HepG2 (cell line): ENCODE measurements at regions not wholly inside any gene's neighbourhood (a gene's known extent, or its start where the extent isn't known, plus 50 kb on each side); places are given as distances from the start of the nearest gene placed in this dataset.

ENCODE experiments used
- ARID4A ChIP-seq: sonication (generic); formaldehyde crosslinking; IDR thresholded peaks from 2 replicates; pipeline ENCODE4 v1.5.0; 2020; ENCODE audit warnings: mild to moderate bottlenecking, missing genetic modification reagents, borderline replicate concordance
- FOXK1 ChIP-seq: sonication (generic); formaldehyde crosslinking; IDR thresholded peaks from 2 replicates; pipeline ENCODE4 v1.4.0; 2020; ENCODE audit warnings: low read depth, missing genetic modification reagents, borderline replicate concordance
- HOXA7 ChIP-seq: sonication (generic); formaldehyde crosslinking; IDR thresholded peaks from 2 replicates; pipeline ENCODE4 v1.8.1; 2022; ENCODE audit warnings: mild to moderate bottlenecking, missing genetic modification reagents, moderate library complexity
- PBX2 ChIP-seq: IDR thresholded peaks from 2 replicates; pipeline ENCODE4 v1.6.1; 2016; ENCODE audit warnings: control low read depth
- SATB2 ChIP-seq: sonication (generic); formaldehyde crosslinking; IDR thresholded peaks from 2 replicates; pipeline ENCODE4 v1.5.0; 2020; ENCODE audit warnings: missing genetic modification reagents
- TERF1 ChIP-seq: sonication (generic); formaldehyde crosslinking; IDR thresholded peaks from 2 replicates; pipeline ENCODE4 v1.8.0; 2022; ENCODE audit warnings: mild to moderate bottlenecking, missing genetic modification reagents, moderate library complexity
- YEATS4 ChIP-seq: sonication (generic); formaldehyde crosslinking; IDR thresholded peaks from 2 replicates; pipeline ENCODE4 v1.4.0; 2020; ENCODE audit warnings: missing genetic modification reagents, borderline replicate concordance
- ZFP90 ChIP-seq: sonication (generic); formaldehyde crosslinking; IDR thresholded peaks from 2 replicates; pipeline ENCODE4 v1.8.0; 2022; ENCODE audit warnings: missing genetic modification reagents, mild to moderate bottlenecking, inconsistent platforms, borderline replicate concordance
- ZNF317 ChIP-seq: sonication (generic); formaldehyde crosslinking; IDR thresholded peaks from 2 replicates; pipeline ENCODE4 v1.5.0; 2020; ENCODE audit warnings: mild to moderate bottlenecking, missing genetic modification reagents
- ZNF34 ChIP-seq: sonication (generic); formaldehyde crosslinking; IDR thresholded peaks from 2 replicates; pipeline ENCODE4 v1.4.0; 2020; ENCODE audit warnings: mild to moderate bottlenecking, missing genetic modification reagents, borderline replicate concordance
- ZNF496 ChIP-seq: sonication (generic); formaldehyde crosslinking; IDR thresholded peaks from 2 replicates; pipeline ENCODE4 v1.8.1; 2023; ENCODE audit warnings: mild to moderate bottlenecking, moderate library complexity, missing genetic modification reagents; ENCODE audit not compliant: insufficient replicate concordance
- ZNF510 ChIP-seq: sonication (generic); formaldehyde crosslinking; IDR thresholded peaks from 2 replicates; pipeline ENCODE4 v1.4.0; 2020; ENCODE audit warnings: low read depth, mild to moderate bottlenecking, missing genetic modification reagents
- ZNF713 ChIP-seq: sonication (generic); formaldehyde crosslinking; IDR thresholded peaks from 2 replicates; pipeline ENCODE4 v1.4.0; 2020; ENCODE audit warnings: mild to moderate bottlenecking, missing genetic modification reagents

GRCh38 chr4:112015960-112016359, 129.3 kb upstream of the FAM241A start (continued):
- TF ChIP-seq PBX2 (CRISPR knock-in tag) (no peak), ZNF713 (CRISPR knock-in tag) (no peak), ZFP90 (CRISPR knock-in tag) (no peak), ZNF510 (CRISPR knock-in tag) (no peak), ZNF496 (CRISPR knock-in tag) (no peak), ZNF317 (CRISPR knock-in tag) (no peak), HOXA7 (CRISPR knock-in tag) (no peak), TERF1 (CRISPR knock-in tag) (no peak), ZNF34 (CRISPR knock-in tag) (no peak), YEATS4 (no peak), FOXK1 (no peak), ARID4A (CRISPR knock-in tag) (no peak), SATB2 (no peak)
